GM19025 (cell line): ENCODE measurements at regions not wholly inside any gene's neighbourhood (a gene's known extent, or its start where the extent isn't known, plus 50 kb on each side); places are given as distances from the start of the nearest gene placed in this dataset.
"Not testable (repeated sequence)": the region's sequence is repeated elsewhere in the genome, so short reads cannot be mapped to it uniquely, and the experiment has no call there.

Experiments
- ATAC-seq: cut with Tn5 transposase; IDR thresholded peaks from one replicate; pipeline ENCODE4 v1.9.1; 2021; ENCODE audit warnings: mild to moderate bottlenecking, low read depth, moderate library complexity; ENCODE audit not compliant: unreplicated experiment

DNA sequence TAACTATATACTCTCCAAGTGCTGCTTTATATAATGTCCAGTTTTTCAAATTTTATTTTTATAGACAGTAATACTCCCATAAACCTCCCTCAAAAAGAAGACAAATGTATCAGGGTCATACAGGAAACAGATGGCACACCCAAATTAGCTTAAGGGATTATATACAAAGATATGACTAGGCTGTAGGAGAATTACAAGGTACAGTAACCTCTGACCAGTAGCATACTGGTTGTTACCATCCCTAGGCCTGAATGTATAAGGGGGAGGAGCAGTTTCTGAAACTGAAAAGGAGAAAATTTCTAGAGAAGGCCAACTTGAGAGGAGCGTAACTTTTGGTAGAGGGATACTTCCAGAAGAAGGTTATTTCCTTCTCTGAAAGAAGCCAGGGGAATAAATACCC is 122.6 kb upstream of the NBPF19 start:
- ATAC-seq = not testable (repeated sequence)

DNA sequence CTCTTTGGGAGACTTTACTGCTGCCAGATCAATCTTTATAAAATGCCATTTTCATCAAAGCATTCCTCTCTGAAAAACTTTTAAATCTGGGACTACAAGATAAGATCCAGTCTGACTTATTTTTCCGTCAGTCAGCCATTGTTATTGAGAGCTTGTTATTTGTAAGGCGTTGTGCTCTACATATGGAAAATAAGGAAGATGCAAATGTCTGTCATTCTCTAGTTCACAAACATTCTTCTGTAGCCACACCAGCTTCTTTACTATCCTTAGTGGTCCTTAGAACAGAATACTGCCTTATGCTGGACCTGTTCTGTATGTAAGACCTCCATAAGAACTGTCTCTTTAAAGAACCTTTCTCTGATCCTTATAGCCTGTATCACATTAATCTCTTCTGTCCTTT is 120.3 kb upstream of the NBPF19 start:
- ATAC-seq = not testable (repeated sequence)

DNA sequence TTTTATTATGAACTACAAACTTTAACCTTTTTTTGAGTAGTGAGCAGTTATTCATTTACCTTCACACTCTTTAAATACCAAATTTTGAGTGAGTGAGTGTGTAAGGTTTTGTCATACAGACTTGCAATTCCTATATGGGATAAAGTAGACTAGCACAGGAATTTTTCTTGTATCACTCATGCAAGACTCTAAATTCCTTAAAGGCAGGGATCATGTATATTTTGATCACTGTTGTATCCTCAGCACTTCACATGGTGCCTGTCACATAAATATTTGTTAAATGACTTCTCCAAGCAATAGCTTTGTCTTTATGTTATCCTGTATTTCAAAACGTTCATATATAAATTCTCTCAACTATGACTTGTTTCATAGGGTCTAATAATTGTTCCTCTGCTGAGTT is 119.1 kb upstream of the NBPF19 start:
- not testable (repeated sequence) for ATAC-seq

DNA sequence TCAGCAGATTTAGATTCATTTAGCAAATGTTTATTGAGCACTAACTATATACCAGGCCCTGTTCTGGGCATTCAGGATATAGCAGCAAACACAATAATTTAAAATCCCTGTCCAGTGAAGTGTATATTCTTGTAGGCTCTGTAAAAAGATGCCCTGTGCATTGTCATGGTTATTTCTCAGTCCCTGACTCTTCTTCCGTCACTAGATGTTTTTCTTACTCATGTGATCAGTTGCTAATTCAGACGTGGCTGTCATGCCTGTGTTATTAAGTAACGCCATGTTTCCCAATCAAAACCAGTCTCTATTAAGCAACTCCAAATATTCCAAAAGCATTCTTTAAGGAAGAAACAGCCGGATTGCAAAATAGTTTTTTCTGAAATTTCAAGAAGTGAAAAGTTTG is 118.7 kb upstream of the NBPF19 start:
- ATAC-seq = not testable (repeated sequence)

DNA sequence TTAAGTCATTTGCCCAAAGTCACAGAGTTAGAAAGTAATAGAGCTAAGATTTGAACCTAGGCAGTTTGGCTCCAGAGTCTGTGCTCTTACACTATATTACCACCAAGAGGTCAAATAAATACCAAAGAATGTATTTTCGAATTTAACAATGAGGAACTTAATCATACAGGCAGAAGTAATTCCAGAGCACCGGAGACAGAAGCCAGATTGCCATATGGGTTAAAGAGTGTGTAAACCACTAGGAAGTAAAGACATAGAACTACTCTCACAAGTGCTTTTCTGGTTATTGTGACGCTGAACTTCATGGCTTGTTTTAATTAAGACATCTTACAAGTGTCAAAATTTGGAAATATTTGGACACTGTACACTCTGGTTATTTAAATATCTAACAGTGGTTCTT is 114.5 kb upstream of the NBPF19 start:
- ATAC-seq = not testable (repeated sequence)

DNA sequence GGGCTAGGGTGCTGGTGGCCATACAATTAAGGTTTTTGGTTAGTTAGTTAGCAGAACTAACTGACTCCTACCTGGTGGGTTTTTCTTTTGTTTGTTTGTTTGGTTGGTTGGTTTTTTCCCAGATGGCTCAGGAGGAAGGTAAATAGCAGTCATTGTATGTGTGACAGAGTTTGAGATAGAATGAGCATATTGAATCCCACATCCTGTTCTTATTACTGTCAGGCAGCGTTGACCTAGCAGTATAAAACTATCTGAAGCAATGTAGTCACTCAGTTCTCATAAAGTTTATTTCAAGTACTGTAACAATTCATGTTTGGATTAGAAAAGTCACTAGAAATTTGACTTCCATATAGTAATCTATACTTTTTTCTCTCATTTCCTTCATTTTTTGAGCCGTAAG is 113.5 kb upstream of the NBPF19 start:
- not testable (repeated sequence) for ATAC-seq

DNA sequence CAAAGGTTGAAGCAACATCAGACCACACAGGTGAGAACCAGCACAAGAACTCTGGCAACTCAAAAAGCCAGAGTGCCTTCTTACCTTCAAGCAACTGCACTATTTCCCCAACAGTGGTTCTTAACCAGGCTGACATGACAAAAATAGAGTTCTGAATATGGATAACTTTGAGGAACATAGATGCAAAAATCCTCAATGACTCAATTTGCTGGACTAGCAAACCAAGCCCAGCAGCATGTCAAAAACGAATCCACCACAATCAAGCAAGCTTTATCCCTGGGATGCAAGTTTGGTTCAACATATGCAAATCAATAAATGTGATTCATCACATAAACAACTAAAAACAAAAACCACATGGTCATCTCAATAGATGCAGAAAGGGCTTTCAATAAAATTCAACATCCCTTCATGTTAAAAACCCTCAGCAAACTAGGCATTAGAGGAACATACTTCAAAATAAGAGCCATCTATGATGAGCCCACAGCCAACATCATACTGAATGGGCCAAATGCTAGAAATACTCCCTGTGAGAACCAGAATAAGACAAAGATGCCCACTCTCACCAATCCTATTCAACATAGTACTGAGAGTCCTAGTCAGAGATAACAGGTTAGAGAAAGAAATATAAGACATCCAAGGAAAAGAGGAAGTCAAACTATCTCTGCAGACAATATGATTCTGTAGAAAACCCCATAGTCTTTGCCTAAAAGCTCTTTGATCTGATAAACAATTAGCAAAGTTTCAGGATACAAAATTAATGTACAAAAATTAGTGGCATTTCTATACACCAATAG is 110.5 kb upstream of the NBPF19 start:
- ATAC-seq = not testable (repeated sequence)

DNA sequence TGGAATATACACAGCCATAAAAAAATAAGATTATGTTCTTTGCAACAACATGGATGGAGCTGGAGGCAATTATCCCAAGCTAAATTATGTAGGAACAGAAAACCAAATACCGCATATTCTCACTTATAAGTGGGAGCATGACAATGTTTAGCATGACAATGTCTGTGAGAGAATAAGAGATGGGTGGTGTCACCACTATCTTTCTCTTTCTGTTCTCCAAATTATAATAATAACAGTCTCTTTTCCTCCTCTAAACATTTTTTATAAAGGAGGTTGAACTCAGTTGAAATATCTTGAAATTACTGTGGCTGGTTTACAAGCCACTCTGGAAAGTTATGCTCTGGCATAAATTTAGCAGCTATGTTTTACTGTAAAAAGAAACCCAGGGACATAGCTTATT is 108.4 kb upstream of the NBPF19 start:
- not testable (repeated sequence) for ATAC-seq

DNA sequence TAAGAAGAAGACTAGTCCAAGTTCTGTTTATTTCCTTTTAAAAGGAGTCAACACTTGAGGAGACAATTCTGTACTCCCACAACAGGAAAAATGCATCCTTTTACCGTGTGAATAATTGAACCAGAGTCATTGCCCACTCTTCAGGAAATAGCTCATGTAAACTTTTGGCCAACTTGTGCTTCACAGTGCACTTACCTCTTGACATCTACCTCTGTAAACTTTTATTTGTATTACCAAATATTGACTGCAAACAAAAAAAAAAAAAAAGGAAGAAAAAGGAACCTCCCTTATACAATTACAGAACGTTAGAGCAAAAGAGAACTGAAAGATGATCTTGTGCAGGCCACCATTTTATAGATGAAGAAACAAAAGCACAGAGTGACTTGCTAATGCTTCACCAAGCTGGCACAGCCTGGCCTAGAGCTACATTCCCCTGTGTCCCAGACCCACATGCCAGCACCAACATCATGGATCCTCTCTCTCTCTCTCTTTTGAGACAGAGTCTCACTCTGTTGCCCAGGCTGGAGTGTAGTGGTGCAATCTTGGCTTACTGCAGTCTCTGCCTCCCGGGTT is 107.3 kb upstream of the NBPF19 start:
- not testable (repeated sequence) for ATAC-seq

DNA sequence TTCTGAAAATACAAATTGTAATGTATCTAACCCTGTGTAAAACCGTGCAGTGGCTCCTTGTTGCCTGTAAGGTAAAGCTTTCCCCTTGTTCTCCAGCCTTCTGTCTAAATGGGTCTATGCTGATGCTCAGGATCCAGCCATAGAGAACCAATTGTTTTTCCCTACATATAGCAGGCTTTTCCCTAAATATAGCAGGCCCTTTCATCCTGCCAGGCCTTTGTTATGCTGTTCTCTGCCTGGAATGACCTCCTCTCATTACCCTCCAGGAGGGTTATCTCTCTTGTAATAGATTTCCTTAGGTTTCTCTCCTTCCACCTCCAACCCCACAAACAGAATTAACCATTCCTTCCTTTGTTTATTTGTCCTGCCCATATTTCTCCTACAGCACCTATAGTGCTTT is 106.5 kb upstream of the NBPF19 start:
- not testable (repeated sequence) for ATAC-seq

DNA sequence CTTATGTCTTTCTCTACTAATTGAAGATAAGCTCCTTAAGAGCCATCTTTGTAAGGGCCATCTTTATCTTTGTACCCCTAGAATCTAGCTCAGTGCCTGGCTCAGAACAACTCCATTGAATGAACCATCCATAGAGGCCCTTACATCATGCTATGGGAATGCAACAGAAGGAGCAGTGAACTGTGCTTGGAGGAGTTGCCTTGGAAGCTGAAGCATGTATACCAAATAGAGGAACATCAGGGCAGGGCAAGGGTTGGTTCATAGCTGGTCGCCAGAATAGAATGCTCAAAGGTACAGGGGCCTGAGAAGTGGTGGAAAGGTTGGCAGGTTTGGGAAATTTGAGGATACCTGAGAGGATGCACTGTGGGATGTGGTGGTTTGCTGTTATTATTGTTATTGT is 105.8 kb upstream of the NBPF19 start:
- not testable (repeated sequence) for ATAC-seq

DNA sequence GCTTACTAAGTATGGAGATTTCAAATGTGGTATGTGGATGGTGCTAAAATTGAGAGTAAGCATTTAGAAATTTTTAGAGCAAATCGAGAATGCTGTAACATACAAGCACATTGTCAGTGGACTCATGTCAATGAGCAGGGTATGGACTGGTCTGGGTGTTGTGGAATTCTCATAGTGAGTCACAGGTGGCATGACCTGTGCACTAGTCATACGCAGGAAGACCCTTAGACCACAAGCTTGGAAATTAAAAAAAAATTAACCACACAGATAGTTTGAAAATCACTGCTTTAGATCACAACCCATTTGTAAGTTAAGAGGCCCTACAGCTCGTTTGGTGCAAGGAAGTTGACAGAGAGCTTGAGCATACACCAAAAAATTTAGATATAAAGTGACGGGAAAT is 102.9 kb upstream of the NBPF19 start:
- ATAC-seq = not testable (repeated sequence)

DNA sequence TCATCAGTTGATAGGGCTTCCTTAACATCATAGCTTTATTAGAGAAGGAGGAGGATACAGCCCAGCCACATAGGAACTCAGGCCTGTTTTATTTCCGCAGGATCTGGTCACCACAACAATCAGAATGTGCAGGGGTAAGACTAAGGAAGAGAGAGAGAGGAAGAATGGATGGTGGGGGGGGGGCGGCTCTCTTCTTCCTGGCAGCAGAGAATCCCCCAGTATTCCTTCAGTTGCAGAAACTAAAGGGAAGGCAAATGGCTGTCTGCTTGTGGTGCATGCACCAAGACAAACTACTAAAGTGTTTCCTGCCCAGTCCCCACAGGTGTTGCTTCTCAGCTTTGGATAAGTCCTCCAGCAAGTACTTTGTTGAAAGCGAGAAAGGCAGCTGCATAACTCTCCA is 96.4 kb upstream of the NBPF19 start:
- not testable (repeated sequence) for ATAC-seq

DNA sequence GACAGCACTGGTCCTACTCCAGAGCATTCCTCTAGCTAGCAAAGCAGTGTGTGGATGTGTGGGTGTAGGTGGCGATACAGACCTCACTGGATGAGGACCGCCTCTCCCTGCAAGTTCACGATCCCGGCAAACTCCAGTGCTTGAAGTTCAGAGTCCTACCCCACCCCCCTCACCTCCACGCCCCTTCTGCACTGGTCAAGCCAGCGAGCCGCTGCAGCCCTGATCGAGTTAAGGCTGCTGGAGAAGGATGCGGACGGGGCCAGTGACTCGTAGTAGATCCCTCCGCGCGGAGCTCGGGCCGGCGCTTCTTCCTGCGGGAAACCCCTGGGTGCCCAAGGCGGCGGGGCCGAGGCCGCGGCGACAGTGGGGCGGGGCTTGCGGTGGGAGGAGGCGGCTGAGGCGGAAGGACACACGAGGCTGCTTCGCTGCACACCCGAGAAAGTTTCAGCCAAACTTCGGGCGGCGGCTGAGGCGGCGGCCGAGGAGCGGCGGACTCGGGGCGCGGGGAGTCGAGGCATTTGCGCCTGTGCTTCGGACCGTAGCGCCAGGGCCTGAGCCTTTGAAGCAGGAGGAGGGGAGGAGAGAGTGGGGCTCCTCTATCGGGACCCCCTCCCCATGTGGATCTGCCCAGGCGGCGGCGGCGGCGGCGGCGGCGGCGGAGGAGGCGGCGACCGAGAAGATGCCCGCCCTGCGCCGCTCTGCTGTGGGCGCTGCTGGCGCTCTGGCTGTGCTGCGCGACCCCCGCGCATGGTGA is 84.5 kb upstream of the NBPF19 start:
- peak; percentile 63 for ATAC-seq

DNA sequence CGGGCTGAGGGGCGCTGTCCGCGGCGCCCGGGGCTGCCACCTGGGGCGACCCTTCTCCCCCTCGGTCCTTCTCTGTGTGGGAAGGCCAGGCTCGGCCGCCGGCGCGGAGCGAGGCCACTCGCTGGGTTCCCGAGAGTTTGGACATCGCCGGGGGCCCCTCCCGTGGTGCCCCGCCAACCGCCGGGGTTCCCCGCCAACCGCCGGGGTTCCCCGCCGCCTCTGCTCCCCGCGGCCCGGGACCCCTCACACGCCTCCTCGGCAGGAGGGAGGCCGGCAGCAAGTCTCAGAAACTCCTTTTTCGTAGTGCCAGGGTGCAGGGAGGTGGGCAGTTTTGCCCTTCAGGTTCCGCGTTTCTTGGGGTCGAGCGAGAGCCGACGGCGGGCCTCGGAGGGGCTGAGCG is 83.9 kb upstream of the NBPF19 start:
- not testable (repeated sequence) for ATAC-seq

DNA sequence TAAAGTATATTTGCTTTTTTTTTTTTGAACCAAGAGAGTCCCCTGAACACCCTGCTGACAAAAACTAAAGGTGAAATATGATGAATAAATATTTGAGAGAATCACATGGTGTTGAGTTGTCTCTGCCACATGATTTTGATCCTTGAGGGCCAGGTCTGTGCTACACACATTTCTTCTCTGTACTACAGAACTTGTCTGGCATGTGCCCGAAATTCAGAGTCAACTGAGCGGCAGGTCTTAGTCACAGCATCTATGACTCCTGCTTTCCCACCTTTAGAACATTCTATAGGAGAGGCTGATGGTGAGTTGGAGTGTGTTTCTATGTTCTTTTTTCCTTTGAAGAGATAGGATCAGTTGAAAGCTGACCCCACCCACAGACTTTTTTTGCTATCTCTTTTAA is 79.0 kb upstream of the NBPF19 start:
- not testable (repeated sequence) for ATAC-seq

DNA sequence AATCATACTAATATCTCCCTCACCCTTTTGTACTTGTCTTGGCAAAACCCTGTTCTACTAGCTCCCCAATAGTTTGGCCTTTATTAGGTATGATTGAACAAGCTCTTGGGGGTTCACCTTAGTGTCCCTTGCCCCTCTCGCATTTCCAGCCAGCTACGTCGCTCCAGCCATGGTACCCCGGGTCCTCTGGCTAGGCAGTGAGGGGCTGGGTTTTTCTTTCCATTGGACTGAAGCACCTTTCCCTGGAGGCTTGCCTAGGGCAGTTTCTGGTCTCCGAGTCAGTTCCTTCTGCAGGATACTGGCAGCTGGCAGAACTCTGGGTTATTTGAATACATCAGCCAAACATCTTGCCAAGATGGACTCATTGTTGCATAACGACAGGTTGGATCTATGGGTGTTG is 76.3 kb upstream of the NBPF19 start:
- not testable (repeated sequence) for ATAC-seq

DNA sequence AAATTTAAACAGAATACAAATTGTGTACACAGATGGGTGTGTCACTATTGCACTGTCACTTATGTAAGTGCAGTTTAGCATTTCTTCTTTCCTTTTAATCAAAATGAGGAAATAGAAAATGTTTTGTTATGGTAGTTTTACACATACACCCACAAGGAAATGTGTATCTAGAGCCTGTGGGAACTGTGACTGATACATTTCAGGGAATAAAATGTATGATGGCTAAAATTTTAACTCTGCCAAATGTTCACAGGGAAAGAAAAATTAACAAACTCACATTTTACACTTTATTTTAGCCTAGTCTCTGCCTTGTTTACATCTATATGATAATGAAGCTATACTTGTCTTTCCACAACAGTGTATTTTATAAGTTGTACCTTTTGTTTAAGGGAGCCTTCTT is 66.4 kb upstream of the NBPF19 start:
- not testable (repeated sequence) for ATAC-seq

DNA sequence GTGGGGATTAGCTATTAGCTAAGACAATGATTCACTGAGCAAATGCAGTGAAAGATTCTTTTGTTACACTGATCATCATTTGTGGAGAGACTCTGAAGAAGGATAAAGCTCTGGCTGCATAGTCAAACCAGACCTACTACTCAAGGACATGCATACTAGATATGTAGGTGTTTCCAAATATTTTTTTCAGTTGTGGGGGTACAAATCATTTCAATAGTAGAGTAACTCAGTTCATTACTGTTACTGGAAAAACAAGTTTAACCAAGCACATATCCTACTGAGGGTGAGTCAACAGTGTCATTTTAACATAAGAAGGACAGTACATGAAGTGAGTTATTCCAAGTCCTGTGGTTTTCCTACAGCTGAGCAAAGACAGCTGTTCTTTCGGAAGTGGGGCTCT is 59.5 kb upstream of the NBPF19 start:
- ATAC-seq = not testable (repeated sequence)

DNA sequence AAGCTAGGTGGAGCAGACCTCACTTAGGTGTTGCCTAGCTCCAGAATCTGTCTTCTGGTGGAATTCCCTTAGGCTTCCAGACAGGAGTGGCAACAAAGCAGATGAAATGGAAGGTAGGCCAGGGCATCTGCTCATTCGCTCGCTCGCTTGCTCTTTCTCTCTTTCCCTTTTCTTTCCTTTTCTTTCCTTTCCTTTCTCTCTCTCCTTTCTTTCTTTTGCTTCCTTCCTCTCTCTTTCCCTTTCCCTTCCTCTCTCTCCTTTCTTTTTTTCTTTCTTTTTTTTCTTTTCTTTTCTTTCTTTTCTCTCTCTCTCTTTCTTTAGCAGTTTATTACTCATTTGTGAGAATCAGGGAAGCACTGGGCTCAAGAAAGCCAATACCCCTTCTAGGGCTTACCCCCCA is 56.1 kb upstream of the NBPF19 start:
- not testable (repeated sequence) for ATAC-seq

DNA sequence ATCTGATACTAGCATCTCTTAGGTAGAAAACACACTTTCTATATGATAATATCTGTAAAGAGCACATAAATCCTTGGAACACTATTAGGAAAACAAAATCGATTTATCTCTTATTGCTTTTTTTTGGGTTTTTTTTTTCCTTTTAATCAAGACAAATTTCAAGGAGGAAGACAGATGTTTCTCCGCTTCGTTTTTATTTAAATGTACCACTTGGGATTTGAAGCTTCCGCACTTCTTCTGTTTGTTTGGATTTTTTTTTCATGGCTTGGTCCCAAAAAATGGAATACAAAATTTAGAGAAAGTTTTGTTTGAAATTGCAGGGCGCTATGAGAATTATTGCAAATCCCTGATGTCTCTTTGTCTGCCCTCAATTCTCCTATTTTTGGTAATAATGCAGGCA is 51.7 kb upstream of the NBPF19 start:
- not testable (repeated sequence) for ATAC-seq
